CD4-positive, alpha-beta memory T cell (primary cell): ENCODE measurements at regions not wholly inside any gene's neighbourhood (a gene's known extent, or its start where the extent isn't known, plus 50 kb on each side); places are given as distances from the start of the nearest gene placed in this dataset.

Source experiments
- CTCF ChIA-PET: fragments of 350-600 bp; sonication (Branson Sonifier 250); formaldehyde crosslinking; loops from one replicate; lab custom pipeline; 2021; ENCODE audit warnings: inconsistent platforms; ENCODE audit not compliant: partially characterized antibody; lab: Charles Lee
- POLR2A ChIA-PET: fragments of 350-600 bp; sonication (Branson Sonifier 250); formaldehyde crosslinking; loops from one replicate; lab custom pipeline; 2021; ENCODE audit not compliant: partially characterized antibody; lab: Charles Lee
- DNase-seq, 5 donors: peaks; one replicate each; pipeline versions ENCODE4 v3.0.0 to v3.0.0-alpha.2; 2020 to 2022; ENCODE audit warnings: mixed read lengths in 1 of 5
- H3K27ac ChIP-seq: one replicate; pipeline ENCODE4 v1.7.0; 2013; ENCODE audit warnings: low read depth, low read length
- H3K27me3 ChIP-seq: 2 replicates; pipeline ENCODE4 v1.7.0; 2013; ENCODE audit warnings: mild to moderate bottlenecking, low read length, moderate library complexity; ENCODE audit not compliant: insufficient read depth
- H3K36me3 ChIP-seq: 2 replicates; pipeline ENCODE4 v1.7.0; 2013; ENCODE audit warnings: mild to moderate bottlenecking, low read length, moderate library complexity; ENCODE audit not compliant: insufficient read depth
- H3K4me1 ChIP-seq: 2 replicates; pipeline ENCODE4 v1.7.0; 2013; ENCODE audit warnings: mild to moderate bottlenecking, low read length, moderate library complexity; ENCODE audit not compliant: insufficient read depth
- H3K4me3 ChIP-seq, 2 donors: one replicate each; pipeline ENCODE4 v1.7.0; 2013; ENCODE audit warnings: low read length in 2 of 2, mild to moderate bottlenecking in 1 of 2
- H3K9me3 ChIP-seq, 2 donors: one replicate each; pipeline ENCODE4 v1.7.0; 2013; ENCODE audit warnings: low read length in 2 of 2, control low read depth in 1 of 2; ENCODE audit not compliant: control insufficient read depth in 1 of 2
- H3K27ac Mint-ChIP-seq, 7 donors: one replicate each; pipeline ENCODE4 v1.8.0; 2020 to 2021; ENCODE audit warnings: mixed read lengths in 7 of 7, mild to moderate bottlenecking in 6 of 7, inconsistent platforms in 3 of 7, moderate library complexity in 3 of 7
- H3K27me3 Mint-ChIP-seq, 2 donors: one replicate each; pipeline ENCODE4 v1.8.0; 2020 to 2021; ENCODE audit warnings: mixed read lengths in 2 of 2
- H3K36me3 Mint-ChIP-seq, 2 donors: one replicate each; pipeline ENCODE4 v1.8.0; 2020 to 2021; ENCODE audit warnings: mixed read lengths in 2 of 2, inconsistent platforms in 1 of 2, mild to moderate bottlenecking in 1 of 2
- H3K4me1 Mint-ChIP-seq, 4 donors: one replicate each; pipeline ENCODE4 v1.8.0; 2020 to 2021; ENCODE audit warnings: mixed read lengths in 4 of 4, mild to moderate bottlenecking in 1 of 4
- H3K4me3 Mint-ChIP-seq, 8 donors: one replicate each; pipeline ENCODE4 v1.8.0; 2020 to 2021; ENCODE audit warnings: mixed read lengths in 8 of 8, mild to moderate bottlenecking in 7 of 8, moderate library complexity in 6 of 8, inconsistent platforms in 3 of 8
- H3K9me3 Mint-ChIP-seq, 8 donors: one replicate each; pipeline ENCODE4 v1.8.0; 2020 to 2021; ENCODE audit warnings: mixed read lengths in 8 of 8, mild to moderate bottlenecking in 5 of 8, inconsistent platforms in 3 of 8, moderate library complexity in 1 of 8
- intact Hi-C: fragments of 100-400 bp; cut with micrococcal nuclease; formaldehyde crosslinking; loops from one replicate; pipeline ENCODE4 v1.15.1; 2023

DNA sequence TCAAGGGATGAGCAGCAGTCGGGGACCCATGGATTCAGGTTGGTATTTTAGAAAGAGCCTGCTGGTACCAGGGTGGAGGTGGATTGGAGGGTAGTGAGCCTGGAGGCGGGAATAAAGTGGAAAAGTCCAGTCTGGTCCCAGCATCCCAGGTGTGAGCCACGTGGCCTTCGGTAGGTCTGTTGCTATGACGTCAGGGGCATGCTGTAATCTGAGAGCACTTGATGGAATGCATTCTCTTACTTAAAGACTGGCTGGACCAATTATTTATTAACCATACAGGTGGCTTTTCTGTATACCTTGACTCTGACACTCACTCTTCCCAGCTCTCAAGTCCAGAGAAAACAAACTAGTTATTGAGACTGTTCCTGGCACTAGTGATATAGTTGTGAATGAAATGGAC is 389.9 kb upstream of the RGMA start:
- no peak overlapping the region for H3K4me3 ChIP-seq
- H3K27ac ChIP-seq: no peak overlapping the region
- POLR2A ChIA-PET: no interaction called here
- no peak overlapping the region for H3K4me3 Mint-ChIP-seq
- no peaks in the 10 kb centered on the region for H3K27me3 ChIP-seq
- intact Hi-C loops: no loop called here
- CTCF ChIA-PET: no interaction called here
- H3K36me3 Mint-ChIP-seq: no peaks in the 10 kb centered on the region
- H3K27ac Mint-ChIP-seq: no peak overlapping the region
- H3K9me3 Mint-ChIP-seq: peaks cover 0 to 1% (median 0%) of the 10 kb centered on the region in 8 donors
- no peaks in the 10 kb centered on the region for H3K9me3 ChIP-seq
- DNase-seq: no peak
- no peaks in the 10 kb centered on the region for H3K4me1 ChIP-seq
- no peaks in the 10 kb centered on the region for H3K4me1 Mint-ChIP-seq
- H3K36me3 ChIP-seq: no peaks in the 10 kb centered on the region
- peaks cover 1 to 7% of the 10 kb centered on the region in 2 donors for H3K27me3 Mint-ChIP-seq

- Mint-ChIP-seq H3K4me1 (no peaks in the 10 kb centered on the region), H3K4me3 (no peak overlapping the region), H3K9me3 (peaks cover 0 to 1% (median 0%) of the 10 kb centered on the region in 8 donors), H3K27ac (no peak overlapping the region), H3K36me3 (no peaks in the 10 kb centered on the region), H3K27me3 (peaks cover 1 to 7% of the 10 kb centered on the region in 2 donors)
- Histone ChIP-seq H3K4me1 (no peaks in the 10 kb centered on the region), H3K9me3 (no peaks in the 10 kb centered on the region), H3K4me3 (no peak overlapping the region), H3K27ac (no peak overlapping the region), H3K27me3 (no peaks in the 10 kb centered on the region), H3K36me3 (no peaks in the 10 kb centered on the region)
- no peak for DNase-seq
- intact Hi-C loops: no loop called here
- POLR2A ChIA-PET: no interaction called here
- CTCF ChIA-PET: interaction anchor here (0.9 kb wide), 1 partner anchor 390 kb away, joined by 3 read pairs; no protein-coding TSS in a partner anchor
Observed at GRCh38 chr15:93477721-93478120, 388.7 kb upstream of the RGMA start.

- H3K27ac ChIP-seq: no peak overlapping the region
- H3K27ac Mint-ChIP-seq: no peak overlapping the region
- DNase-seq: no peak
- no peak overlapping the region for H3K4me3 Mint-ChIP-seq
- H3K4me1 Mint-ChIP-seq: no peaks in the 10 kb centered on the region
- H3K9me3 Mint-ChIP-seq: peaks cover 0 to 3% (median 0%) of the 10 kb centered on the region in 8 donors
- intact Hi-C loops: no loop called here
- H3K9me3 ChIP-seq: no peaks in the 10 kb centered on the region
- H3K27me3 ChIP-seq: no peaks in the 10 kb centered on the region
- no peaks in the 10 kb centered on the region for H3K4me1 ChIP-seq
- CTCF ChIA-PET: interaction anchor here (0.9 kb wide), 1 partner anchor 389 kb away, joined by 3 read pairs; no protein-coding TSS in a partner anchor
- POLR2A ChIA-PET: no interaction called here
- no peaks in the 10 kb centered on the region for H3K36me3 ChIP-seq
- peaks cover 4 to 9% of the 10 kb centered on the region in 2 donors for H3K27me3 Mint-ChIP-seq
- no peaks in the 10 kb centered on the region for H3K36me3 Mint-ChIP-seq
- no peak overlapping the region for H3K4me3 ChIP-seq
Observed at GRCh38 chr15:93477188-93477587, 388.2 kb upstream of the RGMA start.

DNA sequence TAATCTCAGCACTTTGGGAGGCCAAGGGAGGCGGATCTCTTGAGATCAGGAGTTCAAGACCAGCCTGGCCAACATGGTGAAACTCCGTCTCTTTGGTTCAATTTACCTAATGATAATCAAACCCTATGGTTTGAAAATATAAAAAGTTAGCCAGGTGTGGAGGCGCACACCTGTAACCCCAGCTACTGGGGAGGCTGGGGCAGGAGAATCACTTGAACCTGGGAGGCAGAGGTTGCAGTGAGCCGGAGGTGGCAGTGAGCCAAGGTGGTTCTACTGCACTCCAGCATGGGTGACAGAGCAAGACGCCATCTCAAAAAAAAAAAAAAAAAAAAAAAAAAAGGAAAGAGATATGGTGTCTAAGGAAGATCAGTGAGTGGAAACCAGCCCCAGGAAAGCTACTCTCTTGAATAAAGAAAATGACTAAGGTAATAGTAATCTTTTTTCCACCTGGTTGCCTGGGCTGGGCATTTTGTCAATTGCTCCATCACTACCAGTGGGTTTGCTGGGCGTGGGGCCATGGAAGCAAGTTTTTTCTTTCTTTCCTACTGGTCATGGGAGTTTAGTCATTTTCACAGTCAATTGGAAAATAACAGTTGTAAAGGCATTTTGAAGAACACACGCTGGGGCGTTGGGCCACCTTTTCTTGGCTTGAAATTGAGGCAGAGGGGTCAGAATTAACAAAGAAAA is 387.6 kb upstream of the RGMA start:
- ChIA-PET POLR2A (no interaction called here), CTCF (no interaction called here)
- Histone ChIP-seq H3K4me3 (no peak overlapping the region), H3K4me1 (no peaks in the 10 kb centered on the region), H3K27me3 (no peaks in the 10 kb centered on the region), H3K36me3 (no peaks in the 10 kb centered on the region), H3K9me3 (no peaks in the 10 kb centered on the region), H3K27ac (no peak overlapping the region)
- Mint-ChIP-seq H3K36me3 (no peaks in the 10 kb centered on the region), H3K4me1 (no peaks in the 10 kb centered on the region), H3K27ac (no peak overlapping the region), H3K9me3 (peaks cover 0 to 3% (median 0%) of the 10 kb centered on the region in 8 donors), H3K27me3 (peaks cover 5 to 9% of the 10 kb centered on the region in 2 donors), H3K4me3 (no peak overlapping the region)
- no peak for DNase-seq
- intact Hi-C loops: no loop called here

DNA sequence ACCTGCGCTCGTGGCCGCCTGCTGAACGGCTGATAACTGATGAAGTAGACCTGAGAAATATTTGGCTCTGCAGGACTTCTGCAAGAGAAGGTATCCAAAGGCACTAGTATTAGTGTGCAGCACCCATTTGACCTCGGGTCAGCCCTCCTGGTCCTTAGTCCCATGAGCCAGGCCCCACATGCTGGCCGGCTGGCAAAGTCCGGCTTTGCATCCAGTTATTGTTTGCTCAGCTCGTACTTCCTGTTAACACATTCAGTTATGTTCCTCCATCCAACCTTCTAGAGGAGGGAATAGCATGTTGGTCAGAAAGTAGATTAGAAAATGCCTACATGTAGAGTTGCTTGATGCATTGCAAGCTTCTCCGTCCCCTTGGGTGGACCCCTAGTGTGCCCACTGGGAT is 385.7 kb upstream of the RGMA start:
- Mint-ChIP-seq H3K27me3 (peaks cover 5 to 9% of the 10 kb centered on the region in 2 donors), H3K36me3 (no peaks in the 10 kb centered on the region), H3K4me1 (no peaks in the 10 kb centered on the region), H3K27ac (no peak overlapping the region), H3K4me3 (no peak overlapping the region), H3K9me3 (peaks cover 0 to 5% (median 0%) of the 10 kb centered on the region in 8 donors)
- Histone ChIP-seq H3K27ac (no peak overlapping the region), H3K9me3 (no peaks in the 10 kb centered on the region), H3K27me3 (no peaks in the 10 kb centered on the region), H3K4me3 (no peak overlapping the region), H3K36me3 (no peaks in the 10 kb centered on the region), H3K4me1 (no peaks in the 10 kb centered on the region)
- CTCF ChIA-PET: no interaction called here
- intact Hi-C loops: no loop called here
- DNase-seq: no peak
- POLR2A ChIA-PET: no interaction called here

DNA sequence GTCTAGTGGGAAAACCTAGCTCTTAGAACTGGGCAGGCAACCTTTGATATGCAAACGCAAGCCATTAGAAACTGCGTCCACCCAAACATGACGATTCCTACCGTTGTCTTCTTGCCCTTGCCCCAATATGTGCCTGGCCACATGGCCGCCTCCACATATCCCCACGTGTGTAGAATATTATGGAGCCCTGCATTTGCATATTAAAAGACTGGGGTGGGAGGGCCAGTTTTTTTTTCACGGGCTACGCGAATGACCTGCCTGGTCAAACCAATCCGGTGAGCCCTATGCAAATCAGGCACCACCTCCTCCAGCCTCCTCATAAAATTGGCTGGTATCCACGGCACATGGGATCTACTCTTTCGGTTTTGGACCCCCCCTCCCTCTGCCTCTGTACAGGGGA is 381.0 kb upstream of the RGMA start:
- H3K27me3 Mint-ChIP-seq: peaks cover 4 to 5% of the 10 kb centered on the region in 2 donors
- DNase-seq: no peak
- H3K9me3 Mint-ChIP-seq: peaks cover 0 to 4% (median 0%) of the 10 kb centered on the region in 8 donors
- no peak overlapping the region for H3K4me3 ChIP-seq
- no peaks in the 10 kb centered on the region for H3K4me1 ChIP-seq
- ChIA-PET CTCF (no interaction called here), POLR2A (no interaction called here)
- H3K36me3 ChIP-seq: no peaks in the 10 kb centered on the region
- no peaks in the 10 kb centered on the region for H3K27me3 ChIP-seq
- H3K27ac Mint-ChIP-seq: no peak overlapping the region
- H3K36me3 Mint-ChIP-seq: no peaks in the 10 kb centered on the region
- H3K4me3 Mint-ChIP-seq: no peak overlapping the region
- H3K27ac ChIP-seq: no peak overlapping the region
- intact Hi-C loops: no loop called here
- no peaks in the 10 kb centered on the region for H3K4me1 Mint-ChIP-seq
- no peaks in the 10 kb centered on the region for H3K9me3 ChIP-seq

DNA sequence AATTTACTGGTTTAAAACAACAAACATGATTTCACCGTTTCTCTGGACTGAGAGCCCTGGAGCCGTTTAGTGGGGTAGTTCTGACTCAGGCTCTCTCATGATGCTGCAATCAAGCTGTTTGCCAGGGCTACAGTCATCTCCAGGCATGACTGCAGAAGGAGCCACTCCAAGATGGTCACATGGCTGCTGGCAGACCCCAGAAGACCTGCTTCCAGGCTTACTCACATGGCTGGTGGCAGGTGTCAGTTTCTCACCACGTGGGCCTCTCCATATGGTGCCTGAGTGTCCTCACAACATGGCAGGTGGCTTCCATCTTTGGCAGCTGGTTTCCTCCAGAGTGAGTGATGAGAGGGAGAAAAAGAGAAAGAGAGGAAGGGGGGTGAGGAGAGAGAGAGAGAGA is 378.3 kb upstream of the RGMA start:
- ChIA-PET POLR2A (no interaction called here), CTCF (no interaction called here)
- H3K9me3 ChIP-seq: no peaks in the 10 kb centered on the region
- no peaks in the 10 kb centered on the region for H3K4me1 Mint-ChIP-seq
- H3K9me3 Mint-ChIP-seq: peaks cover 0 to 2% (median 0%) of the 10 kb centered on the region in 8 donors
- DNase-seq: no peak
- H3K27me3 Mint-ChIP-seq: peaks cover 2 to 3% of the 10 kb centered on the region in 2 donors
- H3K4me3 ChIP-seq: no peak overlapping the region
- H3K4me1 ChIP-seq: no peaks in the 10 kb centered on the region
- H3K27me3 ChIP-seq: no peaks in the 10 kb centered on the region
- no peak overlapping the region for H3K27ac ChIP-seq
- H3K36me3 Mint-ChIP-seq: no peaks in the 10 kb centered on the region
- no peaks in the 10 kb centered on the region for H3K36me3 ChIP-seq
- no peak overlapping the region for H3K4me3 Mint-ChIP-seq
- intact Hi-C loops: no loop called here
- no peak overlapping the region for H3K27ac Mint-ChIP-seq
